H9 (cell line): ENCODE measurements at regions not wholly inside any gene's neighbourhood (a gene's known extent, or its start where the extent isn't known, plus 50 kb on each side); places are given as distances from the start of the nearest gene placed in this dataset.

Experiments
- DNase-seq: peaks from one replicate; pipeline ENCODE4 v3.0.0-alpha.2; 2017
- H2AFZ ChIP-seq: one replicate; pipeline ENCODE4 v1.6.1; 2013; ENCODE audit warnings: mild to moderate bottlenecking, low read length, control low read depth, moderate library complexity
- H2AK5ac ChIP-seq: 2 replicates; pipeline ENCODE4 v1.6.1; 2013; ENCODE audit warnings: low read length, control low read depth, mixed read lengths; ENCODE audit not compliant: insufficient read length
- H2BK120ac ChIP-seq: one replicate; pipeline ENCODE4 v1.6.1; 2013; ENCODE audit warnings: low read depth, mild to moderate bottlenecking, low read length, control low read depth, inconsistent platforms; ENCODE audit not compliant: poor library complexity, severe bottlenecking
- H2BK12ac ChIP-seq: 2 replicates; pipeline ENCODE4 v1.6.1; 2013; ENCODE audit warnings: low read length, control low read depth, mixed read lengths, low read depth; ENCODE audit not compliant: insufficient read length
- H2BK15ac ChIP-seq: 2 replicates; pipeline ENCODE4 v1.6.1; 2013; ENCODE audit warnings: low read depth, low read length, control low read depth
- H2BK20ac ChIP-seq: one replicate; pipeline ENCODE4 v1.6.1; 2013; ENCODE audit warnings: low read depth, mild to moderate bottlenecking, low read length, control low read depth, inconsistent platforms; ENCODE audit not compliant: poor library complexity, severe bottlenecking
- H2BK5ac ChIP-seq: 2 replicates; pipeline ENCODE4 v1.6.1; 2013; ENCODE audit warnings: low read length, control low read depth, mixed read lengths; ENCODE audit not compliant: insufficient read length
- H3K14ac ChIP-seq: 2 replicates; pipeline ENCODE4 v1.6.1; 2013; ENCODE audit warnings: low read length, control low read depth; ENCODE audit not compliant: insufficient read depth
- H3K18ac ChIP-seq: 2 replicates; pipeline ENCODE4 v1.6.1; 2013; ENCODE audit warnings: low read depth, mild to moderate bottlenecking, mixed read lengths, low read length, control low read depth; ENCODE audit not compliant: insufficient read length
- H3K23ac ChIP-seq: 2 replicates; pipeline ENCODE4 v1.6.1; 2013; ENCODE audit warnings: low read length, control low read depth, mixed read lengths, low read depth; ENCODE audit not compliant: insufficient read length
- H3K23me2 ChIP-seq: 2 replicates; pipeline ENCODE4 v1.6.1; 2013; ENCODE audit warnings: low read depth, mild to moderate bottlenecking, mixed read lengths, low read length, control low read depth; ENCODE audit not compliant: insufficient read length, poor library complexity, severe bottlenecking
- H3K27ac ChIP-seq: 2 replicates; pipeline ENCODE4 v1.5.1; 2013; ENCODE audit warnings: low read length, control low read depth, mixed read lengths, low read depth; ENCODE audit not compliant: insufficient read length
- H3K27me3 ChIP-seq: 2 replicates; pipeline ENCODE4 v1.6.1; 2013; ENCODE audit warnings: low read length, control low read depth, inconsistent platforms; ENCODE audit not compliant: insufficient read depth
- H3K4ac ChIP-seq: 2 replicates; pipeline ENCODE4 v1.6.1; 2013; ENCODE audit warnings: low read depth, mild to moderate bottlenecking, control low read depth, inconsistent platforms, low read length, moderate library complexity
- H3K4me1 ChIP-seq: 2 replicates; pipeline ENCODE4 v1.6.1; 2013; ENCODE audit warnings: low read length, control low read depth, inconsistent platforms; ENCODE audit not compliant: insufficient read depth
- H3K4me2 ChIP-seq: 2 replicates; pipeline ENCODE4 v1.6.1; 2013; ENCODE audit warnings: low read length, control low read depth, mixed read lengths; ENCODE audit not compliant: insufficient read length, insufficient read depth
- H3K56ac ChIP-seq: 2 replicates; pipeline ENCODE4 v1.6.1; 2013; ENCODE audit warnings: low read depth, mild to moderate bottlenecking, mixed read lengths, low read length, control low read depth; ENCODE audit not compliant: insufficient read length
- H3K79me1 ChIP-seq: 2 replicates; pipeline ENCODE4 v1.6.1; 2013; ENCODE audit warnings: low read depth, mild to moderate bottlenecking, moderate library complexity, low read length, control low read depth, inconsistent platforms; ENCODE audit not compliant: insufficient read depth, poor library complexity, severe bottlenecking
- H3K79me2 ChIP-seq: 2 replicates; pipeline ENCODE4 v1.6.1; 2013; ENCODE audit warnings: low read length, control low read depth, inconsistent platforms; ENCODE audit not compliant: insufficient read depth
- H3K9ac ChIP-seq: 2 replicates; pipeline ENCODE4 v1.6.1; 2013; ENCODE audit warnings: low read length, control low read depth, mixed read lengths; ENCODE audit not compliant: insufficient read length; ENCODE audit errors: extremely low read depth
- H3K9me3 ChIP-seq: one replicate; pipeline ENCODE4 v1.6.1; 2013; ENCODE audit warnings: low read depth, low read length, inconsistent platforms; ENCODE audit not compliant: control insufficient read depth
- H3T11ph ChIP-seq: one replicate; pipeline ENCODE4 v1.6.1; 2013; ENCODE audit warnings: mild to moderate bottlenecking, low read length, control low read depth, inconsistent platforms
- H4K20me1 ChIP-seq: one replicate; pipeline ENCODE4 v1.6.1; 2013; ENCODE audit not compliant: control insufficient read depth, insufficient read length, insufficient read depth
- H4K5ac ChIP-seq: 2 replicates; pipeline ENCODE4 v1.6.1; 2013; ENCODE audit warnings: low read depth, mild to moderate bottlenecking, mixed read lengths, low read length, control low read depth; ENCODE audit not compliant: insufficient read length
- H4K8ac ChIP-seq: replicated peaks from 2 replicates; pipeline ENCODE4 v1.6.1; 2013; ENCODE audit warnings: low read length, control low read depth, mixed read lengths, low read depth; ENCODE audit not compliant: insufficient read length
- H4K91ac ChIP-seq: 2 replicates; pipeline ENCODE4 v1.6.1; 2013; ENCODE audit warnings: low read depth, mild to moderate bottlenecking, moderate library complexity, mixed read lengths, low read length, control low read depth; ENCODE audit not compliant: insufficient read length
- H3K27ac Mint-ChIP-seq, 3 experiments: 2 replicates in 2 of 3; 3 replicates in 1 of 3; pipeline ENCODE4 v1.8.0; 2020 to 2021; ENCODE audit warnings: mixed read lengths in 3 of 3, mild to moderate bottlenecking in 1 of 3, moderate library complexity in 1 of 3
- H3K27me3 Mint-ChIP-seq: 2 replicates; pipeline ENCODE4 v1.8.0; 2021; ENCODE audit warnings: low read depth, mild to moderate bottlenecking, moderate library complexity, mixed read lengths
- H3K36me3 Mint-ChIP-seq, 3 experiments: 2 replicates in 2 of 3; 3 replicates in 1 of 3; pipeline ENCODE4 v1.8.0; 2020 to 2021; ENCODE audit warnings: low read depth in 3 of 3, mixed read lengths in 3 of 3; ENCODE audit not compliant: insufficient read depth in 1 of 3
- H3K4me1 Mint-ChIP-seq, 2 experiments: 2 replicates each; pipeline ENCODE4 v1.8.0; 2020; ENCODE audit warnings: mixed read lengths in 2 of 2
- H3K4me3 Mint-ChIP-seq, 2 experiments: 2 replicates in 1 of 2; 3 replicates in 1 of 2; pipeline ENCODE4 v1.8.0; 2020 to 2021; ENCODE audit warnings: mild to moderate bottlenecking in 2 of 2, mixed read lengths in 2 of 2, moderate library complexity in 1 of 2
- H3K9me3 Mint-ChIP-seq, 2 experiments: 2 replicates in 1 of 2; 3 replicates in 1 of 2; pipeline ENCODE4 v1.8.0; 2020; ENCODE audit warnings: mild to moderate bottlenecking in 2 of 2, mixed read lengths in 2 of 2, moderate library complexity in 1 of 2
- CTCF ChIP-seq: fragments of 200-600 bp; sonication (generic); conservative IDR thresholded peaks from 3 replicates; pipeline ENCODE4 v1.8.0; 2021; ENCODE audit warnings: antibody characterized with exemption, mild to moderate bottlenecking
- WGBS: extraction: QIAGEN DNeasy Blood & Tissue Kit; methylation state at CpG from one replicate; pipeline ENCODE4 v1.1.7; 2013; ENCODE audit warnings: missing lambda C conversion rate, low lambda C conversion rate, mixed read lengths; ENCODE audit not compliant: insufficient read length; ENCODE audit errors: extremely low coverage; 5-methylcytosine and 5-hydroxymethylcytosine counted together

- Histone ChIP-seq H3K79me2 (no peaks in the 10 kb centered on the region), H3K56ac (no peak overlapping the region), H3K4me2 (no peak overlapping the region), H3K14ac (no peak overlapping the region), H2AFZ (no peak overlapping the region), H3K9ac (no peak overlapping the region), H3K4me1 (no peaks in the 10 kb centered on the region), H2BK20ac (no peak overlapping the region), H2BK5ac (no peak overlapping the region), H2BK15ac (no peak overlapping the region), H4K20me1 (no peaks in the 10 kb centered on the region), H4K91ac (no peak overlapping the region), H3K9me3 (no peaks in the 10 kb centered on the region), H3T11ph (no peak overlapping the region), H3K23me2 (no peaks in the 10 kb centered on the region), H3K79me1 (no peaks in the 10 kb centered on the region), H4K5ac (no peak overlapping the region), H3K27ac (no peak overlapping the region), H3K18ac (no peak overlapping the region), H2BK12ac (no peak overlapping the region), H2BK120ac (no peak overlapping the region), H3K27me3 (no peaks in the 10 kb centered on the region), H2AK5ac (no peak overlapping the region), H4K8ac (no peak overlapping the region), H3K23ac (no peak overlapping the region), H3K4ac (no peak overlapping the region)
- H3K36me3 Mint-ChIP-seq: peaks cover 0 to 6% (median 0%) of the 10 kb centered on the region in 3 experiments; a peak in 1 of 7 replicates
- no peaks in the 10 kb centered on the region for H3K4me1 Mint-ChIP-seq
- TF ChIP-seq CTCF: no peak
- H3K9me3 Mint-ChIP-seq: peaks cover 26 to 31% of the 10 kb centered on the region in 2 experiments
- H3K4me3 Mint-ChIP-seq: no peak overlapping the region
- no CpG with 5 or more reads among the region's 2 CpGs for whole genome bisulfite sequencing
- H3K27ac Mint-ChIP-seq: no peak overlapping the region
- no peak for DNase-seq
- H3K27me3 Mint-ChIP-seq: no peaks in the 10 kb centered on the region; the same call in 1 of the 2 replicates
Measured at GRCh38 chr7:46450425-46450824, 529.4 kb upstream of the IGFBP3 start.
